HCT116 (cell line): ENCODE measurements at regions not wholly inside any gene's neighbourhood (a gene's known extent, or its start where the extent isn't known, plus 50 kb on each side); places are given as distances from the start of the nearest gene placed in this dataset.

Source experiments
- ATAC-seq: fragments of 200-7000 bp; cut with Tn5 transposase; 2 replicates; pipeline ENCODE4 v1.9.1; 2020; ENCODE audit warnings: mild to moderate bottlenecking, moderate library complexity
- BruUV-seq: library from RNA; stranded (reverse); fragments of 400-500 nt; replicated peaks from 2 replicates; lab custom pipeline; 2021; lab: Mats Ljungman, UMichigan
- CTCF ChIA-PET: fragments of 300-600 bp; sonication (Branson Sonifier 250); formaldehyde crosslinking; loops from one replicate; lab custom pipeline; 2021; ENCODE audit warnings: antibody characterized with exemption; lab: Charles Lee
- POLR2A ChIA-PET: fragments of 300-600, 350-600 bp; sonication (Branson Sonifier 250); formaldehyde crosslinking; loops from one replicate; lab custom pipeline; 2021; ENCODE audit warnings: antibody characterized with exemption; lab: Charles Lee
- RAD21 ChIA-PET, 2 experiments: fragments of 300-600 bp; sonication (Branson Sonifier 250); formaldehyde crosslinking; loops; one replicate each; lab custom pipeline; 2023; ENCODE audit warnings: low total read pairs in 2 of 2; ENCODE audit not compliant: uncharacterized antibody in 2 of 2, unreplicated experiment in 2 of 2, low non-redundant PET in 1 of 2; lab: Charles Lee
- DNase-seq: peaks from one replicate; pipeline ENCODE4 v3.0.0-alpha.2; 2010; ENCODE audit warnings: low read depth, low spot score
- H2AFZ ChIP-seq: fragments of 200-600 bp; shearing (Covaris generic), sonication (generic); 2 replicates; pipeline ENCODE4 v1.6.1; 2017; ENCODE audit warnings: low read depth, mixed run types, mixed read lengths, antibody characterized with exemption, low read length; ENCODE audit not compliant: poor library complexity, severe bottlenecking
- H3K27ac ChIP-seq: 2 replicates; pipeline ENCODE4 v1.5.1; 2012; ENCODE audit warnings: low read depth, low read length
- H3K27me3 ChIP-seq: fragments of 200-600 bp; sonication (generic); 2 replicates; pipeline ENCODE4 v1.6.1; 2016; ENCODE audit warnings: mixed run types, low read length, mixed read lengths; ENCODE audit not compliant: insufficient read depth
- H3K36me3 ChIP-seq, 2 experiments: fragments of 200-500 bp in 1 of 2; fragments of 200-600 bp in 1 of 2; sonication (Bioruptor generic) in 1 of 2; sonication (generic) in 1 of 2; 2 replicates each; pipeline versions ENCODE4 v1.5.1 to v1.6.1; 2014 to 2016; ENCODE audit warnings: low read length in 2 of 2, inconsistent platforms in 1 of 2, mixed read lengths in 1 of 2, mixed run types in 1 of 2; ENCODE audit not compliant: insufficient read depth in 2 of 2, control insufficient read depth in 1 of 2
- H3K4me1 ChIP-seq, 2 experiments: fragments of 200-600 bp in 1 of 2; sonication (generic) in 1 of 2; 2 replicates each; pipeline versions ENCODE4 v1.5.1 to v1.6.1; 2012 to 2017; ENCODE audit warnings: low read length in 2 of 2, inconsistent platforms in 1 of 2, mild to moderate bottlenecking in 1 of 2, mixed read lengths in 1 of 2, mixed run types in 1 of 2, moderate library complexity in 1 of 2; ENCODE audit not compliant: insufficient read depth in 2 of 2, control insufficient read depth in 1 of 2
- H3K4me2 ChIP-seq: fragments of 200-600 bp; sonication (generic); 2 replicates; pipeline ENCODE4 v1.6.1; 2017; ENCODE audit warnings: mixed run types, low read length, mixed read lengths
- H3K4me3 ChIP-seq, 2 experiments: fragments of 200-600 bp in 1 of 2; sonication (generic) in 1 of 2; replicated peaks in 1 of 2; 2 replicates each; pipeline ENCODE4 v1.5.1; 2011 to 2016; ENCODE audit warnings: low read length in 2 of 2, control low read depth in 1 of 2, low read depth in 1 of 2, mild to moderate bottlenecking in 1 of 2, mixed read lengths in 1 of 2, mixed run types in 1 of 2
- H3K79me2 ChIP-seq: fragments of 200-600 bp; sonication (generic); 2 replicates; pipeline ENCODE4 v1.6.1; 2017; ENCODE audit warnings: mild to moderate bottlenecking, mixed run types, low read length, moderate library complexity, mixed read lengths; ENCODE audit not compliant: insufficient read depth
- H3K9ac ChIP-seq: fragments of 200-600 bp; sonication (generic); 2 replicates; pipeline ENCODE4 v1.6.1; 2016; ENCODE audit warnings: low read length, mixed read lengths
- H3K9me2 ChIP-seq: fragments of 200-600 bp; sonication (generic), shearing (Covaris generic); 2 replicates; pipeline ENCODE4 v1.6.1; 2017; ENCODE audit warnings: mixed run types, mild to moderate bottlenecking, moderate library complexity; ENCODE audit not compliant: insufficient read depth
- H3K9me3 ChIP-seq, 2 experiments: fragments of 200-500 bp in 1 of 2; fragments of 200-600 bp in 1 of 2; sonication (Bioruptor generic) in 1 of 2; sonication (generic) in 1 of 2; 2 replicates each; pipeline ENCODE4 v1.6.1; 2014 to 2017; ENCODE audit warnings: low read length in 2 of 2, mixed read lengths in 2 of 2, inconsistent platforms in 1 of 2, low read depth in 1 of 2, mild to moderate bottlenecking in 1 of 2, mixed run types in 1 of 2, moderate library complexity in 1 of 2; ENCODE audit not compliant: control insufficient read depth in 1 of 2, insufficient read depth in 1 of 2
- H4K20me1 ChIP-seq: fragments of 200-600 bp; sonication (generic), shearing (Covaris generic); 2 replicates; pipeline ENCODE4 v1.6.1; 2017; ENCODE audit warnings: mixed run types, mild to moderate bottlenecking, moderate library complexity; ENCODE audit not compliant: insufficient read depth
- CBX3 ChIP-seq: IDR thresholded peaks from 2 replicates; pipeline ENCODE4 v1.6.1; 2012; ENCODE audit warnings: low read depth
- CEBPB ChIP-seq: IDR thresholded peaks from 2 replicates; pipeline ENCODE4 v1.6.1; 2012; ENCODE audit warnings: low read depth
- EGR1 ChIP-seq: IDR thresholded peaks from 2 replicates; pipeline ENCODE4 v1.6.1; 2012; ENCODE audit warnings: low read depth
- ELF1 ChIP-seq: IDR thresholded peaks from 2 replicates; pipeline ENCODE4 v1.6.1; 2012; ENCODE audit warnings: low read depth, borderline replicate concordance
- EZH2 ChIP-seq: fragments of 200-600 bp; sonication (generic); IDR thresholded peaks from 2 replicates; pipeline ENCODE4 v1.6.1; 2017; ENCODE audit warnings: antibody characterized with exemption, mixed run types
- FOSL1 ChIP-seq: IDR thresholded peaks from 2 replicates; pipeline ENCODE4 v1.6.1; 2012; ENCODE audit warnings: low read depth
- JUND ChIP-seq: IDR thresholded peaks from 2 replicates; pipeline ENCODE4 v1.6.1; 2012
- POLR2A ChIP-seq: IDR thresholded peaks from 2 replicates; pipeline ENCODE4 v1.7.0; 2011; ENCODE audit warnings: borderline replicate concordance; ENCODE audit not compliant: insufficient read depth, insufficient read length; ENCODE audit errors: extremely low read depth
- POLR2AphosphoS5 ChIP-seq: IDR thresholded peaks from 2 replicates; pipeline ENCODE4 v1.6.1; 2011; ENCODE audit warnings: mild to moderate bottlenecking, low read depth, low read length, moderate library complexity
- RAD21 ChIP-seq: IDR thresholded peaks from 2 replicates; pipeline ENCODE4 v1.6.1; 2012; ENCODE audit warnings: low read depth, mild to moderate bottlenecking
- SIN3A ChIP-seq: IDR thresholded peaks from 2 replicates; pipeline ENCODE4 v1.6.1; 2012; ENCODE audit warnings: low read depth
- SRF ChIP-seq: IDR thresholded peaks from 2 replicates; pipeline ENCODE4 v1.6.1; 2012; ENCODE audit warnings: low read depth
- TCF7L2 ChIP-seq: IDR thresholded peaks from 2 replicates; pipeline ENCODE4 v1.7.0; 2011; ENCODE audit warnings: borderline replicate concordance, inconsistent platforms; ENCODE audit not compliant: insufficient read depth, insufficient read length; ENCODE audit errors: extremely low read depth
- YY1 ChIP-seq: IDR thresholded peaks from 2 replicates; pipeline ENCODE4 v1.6.1; 2011; ENCODE audit warnings: low read length, low read depth, moderate library complexity, mild to moderate bottlenecking; ENCODE audit not compliant: insufficient replicate concordance; ENCODE audit errors: extremely low read depth
- ZBTB33 ChIP-seq: IDR thresholded peaks from 2 replicates; pipeline ENCODE4 v1.6.1; 2011; ENCODE audit warnings: mild to moderate bottlenecking, low read length, moderate library complexity; ENCODE audit not compliant: insufficient replicate concordance; ENCODE audit errors: extremely low read depth
- ZNF274 ChIP-seq: fragments of 200-500 bp; sonication (Bioruptor generic); IDR thresholded peaks from 2 replicates; pipeline ENCODE4 v1.6.1; 2014; ENCODE audit warnings: mild to moderate bottlenecking, low read depth, low read length, inconsistent platforms
- intact Hi-C: fragments of 100-400 bp; cut with micrococcal nuclease; formaldehyde crosslinking; loops from 2 replicates; pipeline ENCODE4 v1.10.0; 2022
- TF ChIP-seq, protein P1 (sequence below): IDR thresholded peaks from 2 replicates; pipeline ENCODE4 v1.6.1; 2012
- TF ChIP-seq, protein P2 (sequence below): IDR thresholded peaks from 2 replicates; pipeline ENCODE4 v1.6.1; 2012; ENCODE audit warnings: low read depth
- TF ChIP-seq, protein P3 (sequence below): IDR thresholded peaks from 2 replicates; pipeline ENCODE4 v1.6.1; 2012

DNA sequence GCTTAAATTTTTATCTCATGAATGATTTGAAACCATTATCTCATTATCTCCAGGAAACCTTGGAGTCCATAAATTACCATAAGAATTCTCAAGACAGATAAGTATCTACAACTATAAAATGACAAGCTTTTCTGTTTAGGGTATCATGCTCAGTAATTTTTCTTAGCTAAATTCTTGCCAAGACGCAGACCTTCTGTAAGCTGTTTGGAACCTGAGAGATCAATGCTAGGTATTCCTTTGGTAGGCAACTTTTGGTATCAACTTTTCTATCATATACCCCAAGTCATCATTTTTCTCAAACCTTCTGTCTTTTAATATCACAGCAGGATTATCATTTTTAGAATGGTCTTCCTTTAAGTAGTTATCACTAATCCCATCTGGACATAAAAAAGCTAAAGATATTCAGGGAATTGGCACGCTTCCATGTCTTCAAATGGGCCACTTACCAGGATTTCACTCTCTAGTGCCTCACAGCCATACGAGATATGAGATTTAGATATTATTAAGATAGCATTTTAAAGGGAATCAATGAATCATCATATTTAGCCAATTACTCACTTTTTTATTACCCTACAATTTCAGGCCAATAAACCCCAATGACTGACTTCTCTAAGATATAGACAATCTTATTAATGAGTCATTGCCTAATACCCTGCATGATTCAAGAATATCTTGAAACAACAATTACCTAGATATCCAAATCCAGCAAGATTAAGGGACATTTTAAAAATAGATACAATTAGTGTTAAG lies 544.1 kb downstream of the HTR7 start (continued):
- TF ChIP-seq JUND (peak; percentile 94), TCF7L2 (peak; percentile 82), CEBPB (peak; percentile 88), YY1 (no peak), FOSL1 (peak; percentile 96)

GRCh38 chr10:90314718-90315117 lies 543.1 kb downstream of the HTR7 start:
- Histone ChIP-seq H3K9ac (peak overlapping the region; percentile 53), H3K27ac (peak overlapping the region; percentile 99), H3K79me2 (no peaks in the 10 kb centered on the region), H3K9me3 (no peaks in the 10 kb centered on the region), H4K20me1 (no peaks in the 10 kb centered on the region), H3K4me1 (peaks cover 72 to 74% of the 10 kb centered on the region in 2 experiments), H3K36me3 (peaks cover 0 to 5% of the 10 kb centered on the region in 2 experiments; a peak in 2 of 4 replicates), H3K27me3 (no peaks in the 10 kb centered on the region), H3K9me2 (no peaks in the 10 kb centered on the region), H3K4me2 (peak overlapping the region; percentile 58), H3K4me3 (peak overlapping the region in 1 of 2 experiments; percentile 10; a peak in 1 of 4 replicates), H2AFZ (no peak overlapping the region)
- intact Hi-C loops, result loop anchor here (5.0 to 10.0 kb wide), 5 partner anchors 87 to 540 kb away; partner anchors contain the start of gene HTR7
- ChIA-PET POLR2A (interaction anchor here (3.2 kb wide), 1 partner anchor 89 kb away, joined by 9 read pairs; no protein-coding TSS in a partner anchor), RAD21 (no interaction called here), CTCF (interaction anchor here (0.7 kb wide), 1 partner anchor 278 kb away, joined by 3 read pairs; no protein-coding TSS in a partner anchor)
- DNase-seq (peak; percentile 53), ATAC-seq (peak; percentile 4; the same call in 1 of the 2 replicates)
- BruUV-seq, result no TSS peak
- TF ChIP-seq, protein P1, sequence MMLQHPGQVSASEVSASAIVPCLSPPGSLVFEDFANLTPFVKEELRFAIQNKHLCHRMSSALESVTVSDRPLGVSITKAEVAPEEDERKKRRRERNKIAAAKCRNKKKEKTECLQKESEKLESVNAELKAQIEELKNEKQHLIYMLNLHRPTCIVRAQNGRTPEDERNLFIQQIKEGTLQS, result no peak
- TF ChIP-seq ELF1 (no peak), EGR1 (no peak), POLR2A (no peak), RAD21 (no peak), CEBPB (no peak), CBX3 (no peak), FOSL1 (peak; percentile 35), ZNF274 (no peak), EZH2 (no peak), ZBTB33 (no peak), YY1 (no peak), SRF (no peak), POLR2AphosphoS5 (no peak), SIN3A (no peak), TCF7L2 (no peak)
- TF ChIP-seq, protein P2, sequence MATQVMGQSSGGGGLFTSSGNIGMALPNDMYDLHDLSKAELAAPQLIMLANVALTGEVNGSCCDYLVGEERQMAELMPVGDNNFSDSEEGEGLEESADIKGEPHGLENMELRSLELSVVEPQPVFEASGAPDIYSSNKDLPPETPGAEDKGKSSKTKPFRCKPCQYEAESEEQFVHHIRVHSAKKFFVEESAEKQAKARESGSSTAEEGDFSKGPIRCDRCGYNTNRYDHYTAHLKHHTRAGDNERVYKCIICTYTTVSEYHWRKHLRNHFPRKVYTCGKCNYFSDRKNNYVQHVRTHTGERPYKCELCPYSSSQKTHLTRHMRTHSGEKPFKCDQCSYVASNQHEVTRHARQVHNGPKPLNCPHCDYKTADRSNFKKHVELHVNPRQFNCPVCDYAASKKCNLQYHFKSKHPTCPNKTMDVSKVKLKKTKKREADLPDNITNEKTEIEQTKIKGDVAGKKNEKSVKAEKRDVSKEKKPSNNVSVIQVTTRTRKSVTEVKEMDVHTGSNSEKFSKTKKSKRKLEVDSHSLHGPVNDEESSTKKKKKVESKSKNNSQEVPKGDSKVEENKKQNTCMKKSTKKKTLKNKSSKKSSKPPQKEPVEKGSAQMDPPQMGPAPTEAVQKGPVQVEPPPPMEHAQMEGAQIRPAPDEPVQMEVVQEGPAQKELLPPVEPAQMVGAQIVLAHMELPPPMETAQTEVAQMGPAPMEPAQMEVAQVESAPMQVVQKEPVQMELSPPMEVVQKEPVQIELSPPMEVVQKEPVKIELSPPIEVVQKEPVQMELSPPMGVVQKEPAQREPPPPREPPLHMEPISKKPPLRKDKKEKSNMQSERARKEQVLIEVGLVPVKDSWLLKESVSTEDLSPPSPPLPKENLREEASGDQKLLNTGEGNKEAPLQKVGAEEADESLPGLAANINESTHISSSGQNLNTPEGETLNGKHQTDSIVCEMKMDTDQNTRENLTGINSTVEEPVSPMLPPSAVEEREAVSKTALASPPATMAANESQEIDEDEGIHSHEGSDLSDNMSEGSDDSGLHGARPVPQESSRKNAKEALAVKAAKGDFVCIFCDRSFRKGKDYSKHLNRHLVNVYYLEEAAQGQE, result no peak
- TF ChIP-seq, protein P3, sequence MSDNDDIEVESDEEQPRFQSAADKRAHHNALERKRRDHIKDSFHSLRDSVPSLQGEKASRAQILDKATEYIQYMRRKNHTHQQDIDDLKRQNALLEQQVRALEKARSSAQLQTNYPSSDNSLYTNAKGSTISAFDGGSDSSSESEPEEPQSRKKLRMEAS, result no peak
